Rectal smooth muscle tissue (tissue), 1 donor: ENCODE measurements at regions not wholly inside any gene's neighbourhood (a gene's known extent, or its start where the extent isn't known, plus 50 kb on each side); places are given as distances from the start of the nearest gene placed in this dataset.

Experiments used
- H3K27ac ChIP-seq: one replicate; pipeline ENCODE4 v1.7.0; 2013; ENCODE audit warnings: low read depth, low read length, inconsistent platforms
- H3K27me3 ChIP-seq: one replicate; pipeline ENCODE4 v1.7.0; 2013; ENCODE audit warnings: low read length; ENCODE audit not compliant: control insufficient read depth, insufficient read depth
- H3K36me3 ChIP-seq: one replicate; pipeline ENCODE4 v1.7.0; 2013; ENCODE audit warnings: low read length; ENCODE audit not compliant: control insufficient read depth, insufficient read depth
- H3K4me1 ChIP-seq: one replicate; pipeline ENCODE4 v1.7.0; 2013; ENCODE audit warnings: low read length; ENCODE audit not compliant: control insufficient read depth, insufficient read depth
- H3K4me3 ChIP-seq: one replicate; pipeline ENCODE4 v1.7.0; 2013; ENCODE audit warnings: low read length
- H3K9ac ChIP-seq: one replicate; pipeline ENCODE4 v1.7.0; 2013; ENCODE audit warnings: low read length

- no peaks in the 10 kb centered on the region for H3K36me3 ChIP-seq
- H3K4me3 ChIP-seq: no peak overlapping the region
- no peaks in the 10 kb centered on the region for H3K4me1 ChIP-seq
- H3K9ac ChIP-seq: no peak overlapping the region
- no peak overlapping the region for H3K27ac ChIP-seq
- H3K27me3 ChIP-seq: no peaks in the 10 kb centered on the region
Measured at GRCh38 chr13:39279077-39279476, 240.8 kb downstream of the NHLRC3 start.

GRCh38 chr13:39281539-39282150 lies 243.4 kb downstream of the NHLRC3 start:
- Histone ChIP-seq H3K36me3 (no peaks in the 10 kb centered on the region), H3K4me1 (no peaks in the 10 kb centered on the region), H3K4me3 (no peak overlapping the region), H3K27ac (no peak overlapping the region), H3K27me3 (no peaks in the 10 kb centered on the region), H3K9ac (no peak overlapping the region)

DNA sequence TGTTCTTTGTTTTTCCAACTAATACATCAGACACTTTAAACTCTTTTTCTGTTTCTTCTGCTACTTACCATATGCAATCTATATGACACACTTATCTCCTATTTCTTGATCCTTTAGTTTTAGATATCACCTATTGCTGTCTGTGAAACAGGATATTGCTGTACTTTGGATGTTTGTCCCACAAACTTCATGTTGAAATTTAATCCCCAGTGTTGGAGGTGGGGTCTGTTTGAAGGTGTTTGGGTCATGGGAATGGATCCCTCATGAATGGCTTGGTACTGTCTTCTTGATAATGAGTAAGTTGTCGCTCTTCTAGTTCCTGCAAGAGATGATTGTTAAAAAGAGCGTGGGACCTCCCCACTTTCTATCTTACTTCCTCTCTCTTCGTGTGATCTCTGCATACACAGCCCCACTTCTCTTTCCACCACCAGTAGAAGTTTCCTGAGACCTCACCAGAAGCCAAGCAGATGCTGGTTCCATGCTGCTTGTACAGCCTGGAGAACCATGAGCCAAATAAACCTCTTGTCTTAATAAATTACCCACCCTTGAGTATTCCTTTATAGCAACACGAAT lies 244.2 kb downstream of the NHLRC3 start:
- Histone ChIP-seq H3K27me3 (no peaks in the 10 kb centered on the region), H3K4me1 (no peaks in the 10 kb centered on the region), H3K4me3 (no peak overlapping the region), H3K27ac (no peak overlapping the region), H3K36me3 (no peaks in the 10 kb centered on the region), H3K9ac (no peak overlapping the region)

DNA sequence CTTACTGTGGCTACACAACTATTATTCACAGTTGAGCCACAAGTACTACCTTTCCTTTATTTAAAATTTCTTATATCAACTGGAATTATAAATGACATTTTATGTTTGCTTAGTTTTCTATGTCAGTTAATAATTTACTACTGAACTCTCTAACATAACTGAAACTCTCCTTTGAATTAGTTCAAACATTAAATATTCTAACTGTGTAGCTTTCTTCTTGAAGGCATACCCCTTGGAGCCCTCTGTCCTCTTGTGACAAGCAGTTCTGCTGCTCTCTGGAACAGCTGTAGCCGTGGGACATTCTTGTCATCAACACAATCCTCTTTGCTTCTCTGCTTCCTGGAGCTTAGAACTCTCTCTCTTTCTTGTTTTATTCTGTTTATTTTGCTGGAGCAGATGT lies 244.8 kb downstream of the NHLRC3 start:
- Histone ChIP-seq H3K4me3 (no peak overlapping the region), H3K36me3 (no peaks in the 10 kb centered on the region), H3K27me3 (no peaks in the 10 kb centered on the region), H3K9ac (no peak overlapping the region), H3K4me1 (no peaks in the 10 kb centered on the region), H3K27ac (no peak overlapping the region)

GRCh38 chr13:39284801-39285388 lies 246.6 kb downstream of the NHLRC3 start:
- Histone ChIP-seq H3K4me1 (no peaks in the 10 kb centered on the region), H3K27me3 (no peaks in the 10 kb centered on the region), H3K27ac (no peak overlapping the region), H3K4me3 (no peak overlapping the region), H3K9ac (no peak overlapping the region), H3K36me3 (no peaks in the 10 kb centered on the region)
